Mammary epithelial cell (primary cell): ENCODE measurements at regions not wholly inside any gene's neighbourhood (a gene's known extent, or its start where the extent isn't known, plus 50 kb on each side); places are given as distances from the start of the nearest gene placed in this dataset.
"Not testable (repeated sequence)": the region's sequence is repeated elsewhere in the genome, so short reads cannot be mapped to it uniquely, and the experiment has no call there.

Source experiments
- EZH2 ChIP-seq: IDR thresholded peaks from 2 replicates; pipeline ENCODE4 v1.6.1; 2012; ENCODE audit warnings: low read length, inconsistent platforms, borderline replicate concordance
- TF ChIP-seq, protein P1 (sequence below), 2 donors: IDR thresholded peaks in 1 of 2; conservative IDR thresholded peaks in 1 of 2; 2 replicates each; pipeline ENCODE4 v1.5.1; 2011 to 2012; ENCODE audit warnings: inconsistent platforms in 2 of 2, low read length in 2 of 2, mild to moderate bottlenecking in 2 of 2, control low read depth in 1 of 2, low read depth in 1 of 2; ENCODE audit not compliant: insufficient read depth in 1 of 2; ENCODE audit errors: extremely low read depth in 1 of 2

- not testable (repeated sequence) for TF ChIP-seq EZH2
- TF ChIP-seq, protein P1, sequence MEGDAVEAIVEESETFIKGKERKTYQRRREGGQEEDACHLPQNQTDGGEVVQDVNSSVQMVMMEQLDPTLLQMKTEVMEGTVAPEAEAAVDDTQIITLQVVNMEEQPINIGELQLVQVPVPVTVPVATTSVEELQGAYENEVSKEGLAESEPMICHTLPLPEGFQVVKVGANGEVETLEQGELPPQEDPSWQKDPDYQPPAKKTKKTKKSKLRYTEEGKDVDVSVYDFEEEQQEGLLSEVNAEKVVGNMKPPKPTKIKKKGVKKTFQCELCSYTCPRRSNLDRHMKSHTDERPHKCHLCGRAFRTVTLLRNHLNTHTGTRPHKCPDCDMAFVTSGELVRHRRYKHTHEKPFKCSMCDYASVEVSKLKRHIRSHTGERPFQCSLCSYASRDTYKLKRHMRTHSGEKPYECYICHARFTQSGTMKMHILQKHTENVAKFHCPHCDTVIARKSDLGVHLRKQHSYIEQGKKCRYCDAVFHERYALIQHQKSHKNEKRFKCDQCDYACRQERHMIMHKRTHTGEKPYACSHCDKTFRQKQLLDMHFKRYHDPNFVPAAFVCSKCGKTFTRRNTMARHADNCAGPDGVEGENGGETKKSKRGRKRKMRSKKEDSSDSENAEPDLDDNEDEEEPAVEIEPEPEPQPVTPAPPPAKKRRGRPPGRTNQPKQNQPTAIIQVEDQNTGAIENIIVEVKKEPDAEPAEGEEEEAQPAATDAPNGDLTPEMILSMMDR (conservative IDR thresholded peaks at IDR 0.05 in 1 of 2, IDR thresholded peaks at IDR 0.05 in 1 of 2; ENCODE audit: extremely low read depth in 1 of 2, insufficient read depth in 1 of 2, low read depth in 1 of 2, low read length in 2 of 2): not testable (repeated sequence)
Measured at GRCh38 chr5:108442063-108442651, 60.3 kb upstream of the FBXL17 start.
